GM12872 (cell line): ENCODE measurements at regions not wholly inside any gene's neighbourhood (a gene's known extent, or its start where the extent isn't known, plus 50 kb on each side); places are given as distances from the start of the nearest gene placed in this dataset.

Experiments
- TF ChIP-seq, protein P1 (sequence below): IDR thresholded peaks from 3 replicates; pipeline ENCODE4 v1.5.1; 2011; ENCODE audit warnings: low read depth, mild to moderate bottlenecking, low read length, moderate library complexity; ENCODE audit not compliant: insufficient read depth

DNA sequence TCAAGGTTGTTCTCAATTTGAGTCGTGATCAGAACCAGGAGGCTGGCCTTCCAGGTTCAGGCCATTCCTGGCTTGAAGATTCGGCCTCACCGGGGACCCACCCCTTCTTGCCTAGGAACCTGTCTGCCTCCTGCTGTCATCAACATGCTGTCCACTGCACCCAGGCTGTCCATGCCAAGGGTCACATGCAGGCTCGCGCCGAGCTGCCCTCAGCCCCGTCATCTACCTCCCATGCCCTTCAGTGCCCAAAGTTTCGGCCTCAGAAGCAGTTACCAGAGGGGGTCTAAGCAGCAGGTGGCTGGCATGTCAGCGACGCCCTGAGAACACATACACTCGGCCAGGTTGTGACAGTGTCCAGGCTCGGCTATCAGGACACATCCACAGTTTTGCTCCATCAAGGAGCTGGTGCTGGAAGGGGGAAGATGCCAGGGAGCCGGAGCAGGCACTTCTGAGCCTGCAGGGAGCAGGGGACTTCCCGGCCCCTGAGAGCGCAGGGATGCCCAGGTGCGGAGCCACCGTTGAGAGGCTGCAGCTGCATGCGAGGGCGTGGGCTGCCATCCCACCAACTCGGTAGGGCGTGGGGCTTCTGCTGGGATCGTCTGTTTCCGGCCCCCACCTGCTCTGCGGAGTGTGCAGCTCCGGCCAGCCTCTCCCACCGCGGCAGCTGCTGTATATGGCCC, 590.9 kb upstream of the SLITRK5 start:
- TF ChIP-seq, protein P1, sequence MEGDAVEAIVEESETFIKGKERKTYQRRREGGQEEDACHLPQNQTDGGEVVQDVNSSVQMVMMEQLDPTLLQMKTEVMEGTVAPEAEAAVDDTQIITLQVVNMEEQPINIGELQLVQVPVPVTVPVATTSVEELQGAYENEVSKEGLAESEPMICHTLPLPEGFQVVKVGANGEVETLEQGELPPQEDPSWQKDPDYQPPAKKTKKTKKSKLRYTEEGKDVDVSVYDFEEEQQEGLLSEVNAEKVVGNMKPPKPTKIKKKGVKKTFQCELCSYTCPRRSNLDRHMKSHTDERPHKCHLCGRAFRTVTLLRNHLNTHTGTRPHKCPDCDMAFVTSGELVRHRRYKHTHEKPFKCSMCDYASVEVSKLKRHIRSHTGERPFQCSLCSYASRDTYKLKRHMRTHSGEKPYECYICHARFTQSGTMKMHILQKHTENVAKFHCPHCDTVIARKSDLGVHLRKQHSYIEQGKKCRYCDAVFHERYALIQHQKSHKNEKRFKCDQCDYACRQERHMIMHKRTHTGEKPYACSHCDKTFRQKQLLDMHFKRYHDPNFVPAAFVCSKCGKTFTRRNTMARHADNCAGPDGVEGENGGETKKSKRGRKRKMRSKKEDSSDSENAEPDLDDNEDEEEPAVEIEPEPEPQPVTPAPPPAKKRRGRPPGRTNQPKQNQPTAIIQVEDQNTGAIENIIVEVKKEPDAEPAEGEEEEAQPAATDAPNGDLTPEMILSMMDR, result no peak

DNA sequence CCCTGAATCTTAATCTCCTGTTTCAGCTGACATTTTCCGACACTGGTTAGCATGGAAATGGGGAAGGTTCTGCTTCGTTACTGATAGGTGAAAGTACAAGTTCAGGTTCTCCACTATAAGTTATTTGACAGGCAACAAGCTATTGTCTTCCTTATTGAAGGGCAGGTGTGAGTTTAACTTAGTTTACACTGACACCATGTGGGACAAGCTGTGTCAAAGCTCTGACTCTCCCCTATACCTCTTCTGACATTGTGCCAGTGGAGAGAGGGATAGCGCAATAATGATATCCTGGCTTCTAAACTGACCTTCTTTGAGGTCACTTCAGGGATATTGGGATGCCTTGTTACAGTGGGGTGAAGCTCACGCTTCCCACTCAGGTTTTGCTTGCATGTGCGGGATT, 587.0 kb upstream of the SLITRK5 start:
- TF ChIP-seq, protein P1, result no peak

DNA sequence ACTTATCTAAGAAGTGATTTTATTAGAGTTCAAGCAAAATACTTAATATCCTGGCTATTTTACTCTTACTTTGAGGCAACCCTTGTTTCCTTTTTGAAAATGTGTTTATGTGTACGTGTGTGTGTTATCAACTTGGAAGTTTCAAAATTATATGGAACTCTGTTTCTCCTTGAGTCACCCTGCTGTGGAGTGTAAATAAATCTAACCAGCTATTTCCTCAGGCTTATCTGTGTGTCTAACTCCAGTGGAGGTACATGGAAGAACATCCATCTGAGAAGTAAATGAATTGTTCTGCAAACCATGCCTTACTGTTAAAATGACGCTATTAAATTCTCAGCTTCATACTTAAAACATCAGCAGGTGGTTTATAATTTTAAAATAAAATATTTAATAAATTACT, 583.4 kb upstream of the SLITRK5 start:
- TF ChIP-seq, protein P1, result no peak

DNA sequence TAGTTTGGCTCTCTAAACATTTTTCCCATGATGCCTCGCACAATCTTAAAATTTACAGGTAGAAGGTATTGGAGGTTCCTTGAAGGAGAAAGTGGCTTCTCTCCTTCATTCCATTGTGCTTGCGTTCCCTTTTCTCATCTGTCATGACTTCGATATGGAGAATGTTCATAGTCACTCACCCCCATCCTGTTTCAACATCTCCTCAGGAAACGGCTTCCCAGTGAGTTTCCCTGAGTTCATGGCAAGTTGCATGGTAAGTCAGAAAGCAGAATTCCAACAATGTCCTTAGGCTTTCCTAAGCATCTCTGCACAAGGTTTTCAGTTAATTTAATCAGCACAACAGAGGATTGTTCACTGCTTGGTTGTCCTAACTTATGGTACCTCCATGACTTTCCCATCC, 581.8 kb upstream of the SLITRK5 start:
- TF ChIP-seq, protein P1, result no peak

DNA sequence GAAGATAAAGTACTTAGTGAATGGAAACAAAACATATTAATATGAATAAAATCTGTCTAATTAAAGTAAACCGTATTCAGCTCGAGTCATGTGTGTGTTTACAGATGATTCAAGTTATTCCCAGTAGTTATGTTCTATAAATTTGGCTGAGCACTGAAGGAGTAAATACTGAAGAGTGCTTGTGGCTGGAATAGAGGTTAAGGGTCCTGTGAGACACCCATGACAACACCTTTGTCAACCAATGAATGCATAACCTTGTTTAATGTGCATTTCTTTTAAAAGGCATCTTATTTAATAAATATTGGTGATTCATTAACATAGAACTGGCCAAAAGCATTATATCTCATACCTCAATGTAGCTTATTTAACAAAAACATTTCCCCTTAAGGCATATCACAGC, 577.8 kb upstream of the SLITRK5 start:
- TF ChIP-seq, protein P1, result no peak

DNA sequence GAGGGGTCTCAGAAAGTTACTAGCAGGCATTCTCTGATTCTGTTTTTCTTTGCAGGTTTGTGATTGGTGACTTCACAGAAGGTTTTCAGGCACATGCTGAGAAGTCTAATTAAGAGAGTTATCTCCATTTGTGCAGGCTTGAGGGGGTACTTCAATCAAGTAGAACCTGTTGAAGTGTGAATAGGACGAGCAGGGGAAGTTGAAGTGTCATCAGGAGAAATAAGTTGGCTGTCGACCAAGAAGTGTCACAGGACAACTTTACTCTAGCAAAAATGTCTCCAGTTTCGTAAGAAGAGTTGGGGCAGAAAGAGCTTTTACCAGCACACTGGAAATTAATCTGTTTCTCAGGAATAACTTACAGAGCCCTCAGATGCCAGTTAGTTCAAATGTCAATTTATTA, 576.5 kb upstream of the SLITRK5 start:
- TF ChIP-seq, protein P1, result no peak

DNA sequence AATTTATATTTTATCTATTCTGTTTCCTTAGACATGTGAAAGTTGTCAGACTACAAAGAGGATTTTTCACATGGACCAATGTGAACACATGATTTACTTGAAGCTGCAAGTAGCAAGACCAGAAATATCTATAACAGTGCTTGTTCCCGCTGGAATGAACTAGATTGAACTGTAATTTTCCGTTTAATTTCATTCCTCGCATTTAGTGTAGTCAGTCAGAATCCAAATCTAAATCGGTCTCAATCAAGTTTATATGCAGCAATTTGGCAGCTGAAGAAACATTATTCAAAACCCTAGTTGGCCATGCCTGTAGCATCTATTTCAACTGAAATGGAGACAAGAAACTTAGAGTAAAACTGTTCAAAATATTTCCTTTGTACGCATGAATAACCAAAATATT, 570.7 kb upstream of the SLITRK5 start:
- TF ChIP-seq, protein P1, result no peak
